ENCODE measurements at regions not wholly inside any gene's neighbourhood (a gene's known extent, or its start where the extent isn't known, plus 50 kb on each side); places are given as distances from the start of the nearest gene placed in this dataset.
"Not testable (repeated sequence)": the region's sequence is repeated elsewhere in the genome, so short reads cannot be mapped to it uniquely, and the experiment has no call there.

GRCh38 chrX:104486691-104487090 is 79.3 kb upstream of the IL1RAPL2 start:
- Histone ChIP-seq H3K36me3 (ENCODE audit: control insufficient read depth in 4 of 4, insufficient read depth in 4 of 4, low read length in 4 of 4) (no peaks in the 10 kb centered on the region), H3K4me1 (ENCODE audit: control insufficient read depth in 5 of 5, insufficient read depth in 5 of 5, low read length in 5 of 5) (no peaks in the 10 kb centered on the region), H3K27ac (ENCODE audit: low read depth in 1 of 2, low read length in 1 of 2) (no peak overlapping the region), H3K4me3 (no peak overlapping the region), H3K9ac (ENCODE audit: insufficient read depth in 1 of 2, low read length in 2 of 2) (no peak overlapping the region), H3K9me3 (ENCODE audit: control insufficient read depth in 4 of 4, insufficient read depth in 3 of 4, low read length in 3 of 4) (peaks cover 0 to 2% (median 0%) of the 10 kb centered on the region in 4 donors), H3K27me3 (ENCODE audit: control insufficient read depth in 3 of 3, insufficient read depth in 3 of 3, low read length in 2 of 3) (peaks cover 0 to 24% (median 5%) of the 10 kb centered on the region in 3 donors)
- WGBS, 2 donors: 75 to 92% methylated on average over 2 of the region's 2 CpGs
- ATAC-seq (ENCODE audit: insufficient read depth, low FRiP score): no peak
- TF ChIP-seq, protein P1, sequence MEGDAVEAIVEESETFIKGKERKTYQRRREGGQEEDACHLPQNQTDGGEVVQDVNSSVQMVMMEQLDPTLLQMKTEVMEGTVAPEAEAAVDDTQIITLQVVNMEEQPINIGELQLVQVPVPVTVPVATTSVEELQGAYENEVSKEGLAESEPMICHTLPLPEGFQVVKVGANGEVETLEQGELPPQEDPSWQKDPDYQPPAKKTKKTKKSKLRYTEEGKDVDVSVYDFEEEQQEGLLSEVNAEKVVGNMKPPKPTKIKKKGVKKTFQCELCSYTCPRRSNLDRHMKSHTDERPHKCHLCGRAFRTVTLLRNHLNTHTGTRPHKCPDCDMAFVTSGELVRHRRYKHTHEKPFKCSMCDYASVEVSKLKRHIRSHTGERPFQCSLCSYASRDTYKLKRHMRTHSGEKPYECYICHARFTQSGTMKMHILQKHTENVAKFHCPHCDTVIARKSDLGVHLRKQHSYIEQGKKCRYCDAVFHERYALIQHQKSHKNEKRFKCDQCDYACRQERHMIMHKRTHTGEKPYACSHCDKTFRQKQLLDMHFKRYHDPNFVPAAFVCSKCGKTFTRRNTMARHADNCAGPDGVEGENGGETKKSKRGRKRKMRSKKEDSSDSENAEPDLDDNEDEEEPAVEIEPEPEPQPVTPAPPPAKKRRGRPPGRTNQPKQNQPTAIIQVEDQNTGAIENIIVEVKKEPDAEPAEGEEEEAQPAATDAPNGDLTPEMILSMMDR (IDR thresholded peaks at IDR 0.05; ENCODE audit: control extremely low read depth, extremely low read depth): no peak
- DNase-seq: no peak

- no peak for DNase-seq
- TF ChIP-seq, protein P1 (IDR thresholded peaks at IDR 0.05; ENCODE audit: control extremely low read depth, extremely low read depth): no peak
- no peaks in the 10 kb centered on the region for H3K4me1 ChIP-seq (ENCODE audit: control insufficient read depth in 5 of 5, insufficient read depth in 5 of 5, low read length in 5 of 5)
- ATAC-seq (ENCODE audit: insufficient read depth, low FRiP score): no peak
- 16 to 38% methylated on average over 2 of the region's 2 CpGs for WGBS, 2 donors
- no peak overlapping the region for H3K9ac ChIP-seq (ENCODE audit: insufficient read depth in 1 of 2, low read length in 2 of 2)
- no peak overlapping the region for H3K4me3 ChIP-seq
- peaks cover 0 to 23% (median 6%) of the 10 kb centered on the region in 3 donors for H3K27me3 ChIP-seq (ENCODE audit: control insufficient read depth in 3 of 3, insufficient read depth in 3 of 3, low read length in 2 of 3)
- no peak overlapping the region for H3K27ac ChIP-seq (ENCODE audit: low read depth in 1 of 2, low read length in 1 of 2)
- no peaks in the 10 kb centered on the region for H3K36me3 ChIP-seq (ENCODE audit: control insufficient read depth in 4 of 4, insufficient read depth in 4 of 4, low read length in 4 of 4)
- H3K9me3 ChIP-seq (ENCODE audit: control insufficient read depth in 4 of 4, insufficient read depth in 3 of 4, low read length in 3 of 4): no peaks in the 10 kb centered on the region
These were observed 83.2 kb upstream of the IL1RAPL2 start for GRCh38 chrX:104482757-104483156.

GRCh38 chrX:104469771-104470170 is 96.2 kb upstream of the IL1RAPL2 start:
- Histone ChIP-seq H3K4me3 (no peak overlapping the region), H3K36me3 (ENCODE audit: control insufficient read depth in 4 of 4, insufficient read depth in 4 of 4, low read length in 4 of 4) (no peaks in the 10 kb centered on the region), H3K27ac (ENCODE audit: low read depth in 1 of 2, low read length in 1 of 2) (no peak overlapping the region), H3K9ac (ENCODE audit: insufficient read depth in 1 of 2, low read length in 2 of 2) (no peak overlapping the region), H3K27me3 (ENCODE audit: control insufficient read depth in 3 of 3, insufficient read depth in 3 of 3, low read length in 2 of 3) (peaks cover 6 to 26% (median 9%) of the 10 kb centered on the region in 3 donors), H3K9me3 (ENCODE audit: control insufficient read depth in 4 of 4, insufficient read depth in 3 of 4, low read length in 3 of 4) (no peaks in the 10 kb centered on the region), H3K4me1 (ENCODE audit: control insufficient read depth in 5 of 5, insufficient read depth in 5 of 5, low read length in 5 of 5) (no peaks in the 10 kb centered on the region)
- TF ChIP-seq, protein P1 (IDR thresholded peaks at IDR 0.05; ENCODE audit: control extremely low read depth, extremely low read depth): no peak
- WGBS, 2 donors: 0 to 54% methylated on average over 1 of the region's 1 CpG
- DNase-seq (no peak), ATAC-seq (ENCODE audit: insufficient read depth, low FRiP score) (no peak)

DNA sequence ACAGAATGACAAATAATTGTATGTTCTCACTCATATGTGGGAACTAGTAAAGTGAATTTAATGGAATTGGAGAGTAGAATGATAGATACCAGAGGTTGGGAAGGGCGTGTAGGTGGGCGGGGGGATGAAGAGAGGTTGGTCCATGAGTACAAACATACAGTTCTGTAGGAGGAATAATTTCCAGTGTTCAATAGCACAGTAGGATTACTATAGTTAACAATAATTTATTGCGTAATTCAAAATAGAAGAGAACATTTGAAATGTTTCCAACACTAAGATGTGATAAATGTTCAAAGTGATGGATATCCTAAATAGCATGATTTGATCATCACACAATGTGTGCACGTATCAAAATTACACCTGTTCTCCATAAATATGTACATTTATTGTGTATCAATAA is 106.2 kb upstream of the IL1RAPL2 start:
- H3K9ac ChIP-seq (ENCODE audit: insufficient read depth in 1 of 2, low read length in 2 of 2): no peak overlapping the region
- H3K9me3 ChIP-seq (ENCODE audit: control insufficient read depth in 4 of 4, insufficient read depth in 3 of 4, low read length in 3 of 4): peaks cover 0 to 2% (median 0%) of the 10 kb centered on the region in 4 donors
- DNase-seq (no peak), ATAC-seq (ENCODE audit: insufficient read depth, low FRiP score) (no peak)
- 84 to 92% methylated on average over 4 of the region's 4 CpGs for WGBS, 2 donors
- H3K27ac ChIP-seq (ENCODE audit: low read depth in 1 of 2, low read length in 1 of 2): no peak overlapping the region
- H3K27me3 ChIP-seq (ENCODE audit: control insufficient read depth in 3 of 3, insufficient read depth in 3 of 3, low read length in 2 of 3): peaks cover 0 to 14% (median 4%) of the 10 kb centered on the region in 3 donors
- no peak overlapping the region for H3K4me3 ChIP-seq
- H3K36me3 ChIP-seq (ENCODE audit: control insufficient read depth in 4 of 4, insufficient read depth in 4 of 4, low read length in 4 of 4): no peaks in the 10 kb centered on the region
- TF ChIP-seq, protein P1 (IDR thresholded peaks at IDR 0.05; ENCODE audit: control extremely low read depth, extremely low read depth): no peak
- H3K4me1 ChIP-seq (ENCODE audit: control insufficient read depth in 5 of 5, insufficient read depth in 5 of 5, low read length in 5 of 5): no peaks in the 10 kb centered on the region

- 86 to 91% methylated on average over 2 of the region's 2 CpGs for WGBS, 2 donors
- not testable (repeated sequence) for H3K9ac ChIP-seq (ENCODE audit: insufficient read depth in 1 of 2, low read length in 2 of 2); H3K4me1 ChIP-seq (ENCODE audit: control insufficient read depth in 5 of 5, insufficient read depth in 5 of 5, low read length in 5 of 5); ATAC-seq (ENCODE audit: insufficient read depth, low FRiP score); DNase-seq; H3K9me3 ChIP-seq (ENCODE audit: control insufficient read depth in 4 of 4, insufficient read depth in 3 of 4, low read length in 3 of 4); H3K27me3 ChIP-seq (ENCODE audit: control insufficient read depth in 3 of 3, insufficient read depth in 3 of 3, low read length in 2 of 3); H3K27ac ChIP-seq (ENCODE audit: low read depth in 1 of 2, low read length in 1 of 2); H3K36me3 ChIP-seq (ENCODE audit: control insufficient read depth in 4 of 4, insufficient read depth in 4 of 4, low read length in 4 of 4); H3K4me3 ChIP-seq
These were observed 108.9 kb upstream of the IL1RAPL2 start for GRCh38 chrX:104457130-104457529.

All from lung (tissue), 11 donors.